NCI-H2081 (cell line): ENCODE measurements at regions not wholly inside any gene's neighbourhood (a gene's known extent, or its start where the extent isn't known, plus 50 kb on each side); places are given as distances from the start of the nearest gene placed in this dataset.
"Not testable (repeated sequence)": the region's sequence is repeated elsewhere in the genome, so short reads cannot be mapped to it uniquely, and the experiment has no call there.

ENCODE experiments used
- DNase-seq, 2 experiments: peaks; one replicate each; lab custom pipeline; 2025; lab: John Stamatoyannopoulos, UW

DNA sequence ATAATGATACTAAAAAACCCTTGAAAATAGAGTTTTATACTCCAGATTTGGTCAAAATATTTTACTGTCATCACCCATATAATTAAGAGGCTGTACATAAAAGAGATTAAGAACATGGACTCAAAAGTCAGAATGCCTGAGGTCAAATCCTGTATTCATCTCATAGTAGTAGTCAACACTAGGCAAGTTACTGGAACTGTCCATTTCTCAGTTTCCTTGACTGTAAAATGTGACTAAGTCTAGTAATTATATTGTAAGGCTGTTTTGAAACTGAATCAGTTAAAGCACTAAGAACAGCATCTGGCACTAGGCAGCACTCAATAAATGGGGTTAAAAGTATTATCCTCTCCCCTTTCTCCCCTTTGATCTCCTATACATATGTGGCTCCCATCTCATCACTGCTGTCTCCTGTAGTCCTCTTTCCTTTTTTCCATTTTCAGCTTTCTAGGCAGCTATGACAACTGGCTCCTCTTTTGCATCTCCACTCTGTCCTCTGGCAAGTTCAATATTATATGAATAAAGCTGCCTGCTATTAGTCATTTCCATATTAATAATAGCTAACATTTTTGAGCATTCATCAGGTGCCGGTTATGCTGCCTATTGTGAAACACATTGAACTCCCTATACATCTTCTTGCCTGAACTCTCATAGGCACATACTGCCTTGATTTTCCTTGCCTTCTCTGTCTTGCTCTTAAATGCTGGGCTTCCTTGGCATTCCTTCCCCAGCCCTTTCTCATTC is 185.8 kb upstream of the NREP start:
- DNase-seq, result no peak

DNA sequence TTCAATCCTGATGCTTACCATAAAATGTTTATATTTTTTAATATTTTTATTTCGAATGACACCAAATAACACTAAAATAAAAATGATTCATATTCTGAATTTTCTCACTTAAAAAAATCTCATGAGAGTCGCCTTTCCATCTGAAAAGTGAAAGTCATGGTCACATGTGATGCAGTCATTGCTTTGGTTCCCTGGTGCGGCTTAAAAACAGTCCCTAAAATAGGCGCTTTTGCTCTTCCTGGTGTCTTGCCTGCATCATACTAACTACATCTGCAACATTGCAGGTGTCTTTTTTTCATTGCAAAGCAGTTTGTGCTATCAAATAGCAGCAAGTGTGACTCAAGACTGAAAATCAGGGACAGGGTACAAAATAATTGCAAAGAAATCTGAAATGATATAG is 185.2 kb upstream of the NREP start:
- DNase-seq, result no peak

- no peak for DNase-seq
Observed at GRCh38 chr5:111937094-111937493, 180.1 kb upstream of the NREP start.

GRCh38 chr5:111935835-111936234 is 178.8 kb upstream of the NREP start:
- no peak for DNase-seq

- no peak for DNase-seq
Observed at GRCh38 chr5:111935009-111935408, 178.0 kb upstream of the NREP start.

- no peak for DNase-seq
Observed at GRCh38 chr5:111934511-111934910, 177.5 kb upstream of the NREP start.

GRCh38 chr5:111933086-111933485 is 176.1 kb upstream of the NREP start:
- no peak for DNase-seq

GRCh38 chr5:111932628-111933027 is 175.6 kb upstream of the NREP start:
- DNase-seq, result no peak

GRCh38 chr5:111932199-111932598 is 175.2 kb upstream of the NREP start:
- no peak for DNase-seq

DNA sequence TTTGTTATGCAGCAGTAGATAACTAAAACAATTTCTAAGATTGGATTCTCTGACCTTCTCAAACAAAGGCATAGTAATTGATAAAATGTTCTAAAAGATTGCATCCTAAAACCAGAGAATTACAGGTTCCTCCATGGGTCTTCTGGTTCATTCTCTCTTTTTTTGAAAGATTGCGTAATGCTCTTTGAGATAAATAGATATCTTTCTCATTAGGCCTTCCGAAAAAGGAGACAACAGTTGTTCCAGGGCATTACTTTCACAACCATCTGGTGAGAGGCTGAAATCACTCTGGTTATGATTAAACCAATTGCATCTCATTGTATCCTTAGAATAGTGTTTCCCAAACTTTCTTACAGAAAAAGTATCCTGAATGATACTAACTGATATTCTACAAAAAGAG is 174.7 kb upstream of the NREP start:
- DNase-seq, result no peak

DNA sequence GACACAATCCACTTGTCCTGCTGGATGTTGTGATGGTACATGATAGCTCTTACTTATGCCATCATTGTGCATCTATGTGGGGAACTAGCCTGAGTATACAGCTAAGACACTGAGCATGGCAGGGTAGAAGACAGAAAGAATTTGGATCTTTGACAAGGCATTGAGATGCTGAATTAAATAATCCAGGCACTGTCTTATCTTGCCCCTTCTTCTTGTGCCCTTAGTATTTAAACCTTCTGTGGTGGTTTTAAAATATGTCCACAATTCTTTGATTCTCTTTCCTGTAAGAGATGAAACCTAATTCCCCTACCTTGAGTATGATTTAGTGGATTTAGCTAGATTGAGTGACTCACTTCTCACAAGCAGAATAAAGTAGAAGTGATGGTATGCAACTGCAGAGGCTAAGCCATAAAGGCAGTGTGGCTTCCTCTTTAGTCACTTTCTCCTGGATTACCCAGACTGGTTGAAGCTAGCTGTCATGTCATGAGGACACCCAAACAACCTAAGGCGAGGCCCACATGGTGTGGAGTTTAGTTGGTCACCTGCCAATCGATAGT is 174.0 kb upstream of the NREP start:
- no peak for DNase-seq

DNA sequence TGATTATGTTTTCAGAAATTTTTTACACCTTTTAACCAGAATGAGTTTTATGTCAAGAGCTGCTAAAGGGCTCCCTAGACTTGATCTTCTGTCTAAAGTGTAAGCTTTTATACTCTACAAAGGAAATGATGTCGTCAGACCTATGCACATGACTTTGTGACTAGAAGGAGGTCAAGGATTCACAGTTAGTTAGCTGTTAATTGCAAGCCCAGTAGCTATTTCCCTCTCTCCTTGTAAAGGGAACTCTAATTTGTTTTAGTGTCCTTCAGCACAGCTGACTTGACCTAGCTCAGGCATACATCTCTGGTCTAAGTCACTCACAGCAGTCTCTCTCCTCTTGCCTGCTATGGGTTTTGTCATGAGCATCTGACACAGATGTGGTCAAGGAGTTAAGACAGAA is 173.5 kb upstream of the NREP start:
- no peak for DNase-seq

DNA sequence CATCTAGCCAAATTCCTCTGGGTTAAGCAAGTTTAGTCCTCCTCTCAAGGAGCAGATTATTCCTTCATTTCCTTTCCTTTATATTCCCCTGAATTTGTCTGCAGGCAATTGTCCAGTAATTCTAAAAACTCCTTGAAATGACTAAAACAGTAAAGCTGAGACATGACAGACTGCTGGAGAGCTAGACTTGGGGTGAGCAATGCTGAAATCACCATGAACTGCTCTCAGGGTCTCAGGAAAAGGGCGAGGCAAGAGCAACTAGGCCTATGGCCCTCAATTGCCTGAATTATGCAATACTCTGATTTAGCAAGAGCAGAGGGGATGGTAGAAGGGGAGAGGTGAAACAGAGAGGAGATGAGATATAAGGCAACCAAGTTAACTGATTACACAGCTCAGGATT is 172.9 kb upstream of the NREP start:
- DNase-seq, result no peak

DNA sequence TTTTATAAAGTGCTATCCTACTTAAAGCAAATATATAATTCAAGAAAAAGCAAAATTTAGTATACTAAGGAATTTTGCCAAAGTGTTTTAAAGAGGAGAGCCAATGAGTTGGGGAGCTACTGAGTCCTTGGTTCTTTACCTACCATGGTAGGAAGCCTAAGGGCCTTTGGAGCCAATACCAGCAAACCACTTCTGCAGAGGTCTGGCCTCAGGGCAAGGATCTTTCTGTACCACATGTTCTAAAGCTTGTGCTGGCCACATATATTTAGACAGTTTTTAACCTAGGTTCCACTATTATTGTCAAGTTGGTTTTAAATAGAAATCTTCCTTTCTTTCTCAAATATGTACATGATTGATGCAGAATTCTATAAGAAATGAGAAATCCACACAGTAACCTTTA is 172.3 kb upstream of the NREP start:
- DNase-seq, result no peak

DNA sequence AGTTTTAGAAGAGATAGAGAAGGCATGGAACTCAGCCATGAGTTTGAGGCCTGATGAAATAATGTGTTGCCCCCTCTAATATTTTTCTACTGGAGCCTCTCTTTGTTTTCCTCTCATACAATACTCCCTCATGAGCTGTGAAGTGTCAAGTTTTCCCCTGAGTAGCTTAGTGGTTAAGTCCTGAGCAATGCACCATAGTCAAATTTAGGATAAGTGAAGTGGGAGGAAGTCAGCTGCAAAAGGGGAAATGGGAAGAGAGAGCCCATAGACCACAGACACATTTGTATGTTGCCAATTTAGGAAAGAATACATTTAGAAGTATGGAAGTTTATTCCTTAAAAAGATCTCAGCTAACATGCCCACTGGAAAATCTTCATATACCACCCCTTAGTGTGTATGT is 171.5 kb upstream of the NREP start:
- DNase-seq, result no peak

- no peak for DNase-seq
Observed at GRCh38 chr5:111927191-111927590, 170.2 kb upstream of the NREP start.

DNA sequence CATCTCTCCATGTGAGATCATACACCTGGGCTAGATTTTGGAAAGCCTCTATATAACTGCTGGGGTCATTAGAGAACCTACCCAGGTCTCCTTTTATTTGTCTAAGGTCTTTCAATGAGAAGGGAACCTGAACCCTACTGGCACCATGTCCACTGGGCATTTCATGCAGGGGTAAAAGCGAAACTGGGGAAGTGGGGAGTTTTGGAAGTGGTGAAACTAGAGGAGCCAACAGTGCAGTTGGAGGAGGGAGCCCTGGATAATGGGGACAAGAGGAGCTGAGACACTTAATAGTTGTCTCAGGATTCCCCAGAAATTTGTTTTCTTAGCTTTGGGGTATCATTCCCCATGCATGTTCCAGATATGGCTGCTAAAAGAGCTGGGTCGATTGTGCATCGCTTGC is 169.0 kb upstream of the NREP start:
- DNase-seq, result no peak

GRCh38 chr5:111922344-111922743 is 165.3 kb upstream of the NREP start:
- no peak for DNase-seq

DNA sequence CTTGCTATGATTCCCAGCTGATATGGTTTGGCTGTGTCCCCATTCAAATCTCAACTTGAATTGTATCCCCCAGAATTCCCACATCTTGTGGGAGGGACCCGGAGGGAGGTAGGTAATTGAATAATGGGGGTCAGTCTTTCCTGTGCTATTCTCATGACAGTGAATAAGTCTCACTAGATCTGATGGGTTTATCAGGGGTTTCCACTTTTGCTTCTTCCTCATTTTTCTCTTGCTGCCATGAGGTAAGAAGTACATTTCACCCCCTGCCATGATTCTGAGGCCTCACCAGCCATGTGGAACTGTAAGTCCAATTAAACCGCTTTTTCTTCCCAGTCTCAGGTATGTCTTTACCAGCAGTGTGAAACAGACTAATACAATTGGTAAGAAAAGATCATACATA is 164.7 kb upstream of the NREP start:
- not testable (repeated sequence) for DNase-seq

GRCh38 chr5:111914966-111915636 is 158.1 kb upstream of the NREP start:
- DNase-seq, result no peak

GRCh38 chr5:111902436-111902835 is 145.4 kb upstream of the NREP start:
- DNase-seq, result no peak

DNA sequence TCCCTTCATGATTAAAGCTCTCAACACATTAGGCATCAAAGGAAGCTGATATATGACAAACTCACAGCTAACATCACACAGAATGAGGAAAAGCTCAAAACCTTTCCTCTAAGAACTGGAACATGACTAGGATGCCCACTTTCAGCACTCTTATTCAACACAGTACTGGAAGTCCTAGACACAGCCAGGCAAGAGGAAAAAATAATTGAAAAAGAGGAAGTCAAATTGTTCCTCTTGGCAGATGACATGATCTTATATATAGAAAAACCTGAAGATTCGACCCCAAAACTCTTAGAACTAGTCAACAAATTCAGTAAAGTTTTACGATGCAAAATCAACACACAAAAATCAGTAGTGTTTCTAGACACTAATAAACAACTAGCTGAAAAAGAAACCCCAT is 144.3 kb upstream of the NREP start:
- DNase-seq, result no peak

- no peak for DNase-seq
Observed at GRCh38 chr5:111892949-111893348, 136.0 kb upstream of the NREP start.

DNA sequence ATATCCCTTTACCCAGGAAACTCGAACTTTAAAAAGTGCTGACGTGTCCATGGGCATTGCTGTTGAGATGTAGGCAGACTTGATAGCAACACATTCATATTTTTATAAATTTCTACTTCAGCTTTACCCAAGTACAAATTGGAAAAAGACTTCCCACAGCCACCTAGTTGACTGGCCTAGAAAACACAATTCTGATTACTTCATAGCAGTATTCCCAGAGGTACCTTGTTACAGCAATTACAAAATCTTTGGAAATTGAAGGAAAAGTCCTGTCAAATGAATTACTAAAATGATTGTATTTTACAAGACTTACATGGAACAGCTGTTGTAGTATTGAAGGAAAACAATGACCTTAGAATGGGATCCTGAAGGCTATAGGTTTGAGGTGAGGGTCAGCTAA is 130.7 kb upstream of the NREP start:
- no peak for DNase-seq
